GM23338 (cell line): ENCODE measurements at regions not wholly inside any gene's neighbourhood (a gene's known extent, or its start where the extent isn't known, plus 50 kb on each side); places are given as distances from the start of the nearest gene placed in this dataset.

Experiments
- ETS1 ChIP-seq: IDR thresholded peaks from 2 replicates; pipeline ENCODE4 v1.6.1; 2016; ENCODE audit warnings: antibody characterized with exemption
- POLR2AphosphoS5 ChIP-seq: IDR thresholded peaks from 2 replicates; pipeline ENCODE4 v1.6.1; 2016; ENCODE audit warnings: antibody characterized with exemption, low read depth
- REST ChIP-seq: IDR thresholded peaks from one replicate; pipeline ENCODE4 v1.6.1; 2018; ENCODE audit warnings: antibody characterized with exemption; ENCODE audit not compliant: unreplicated experiment
- STAT1 ChIP-seq: IDR thresholded peaks from one replicate; pipeline ENCODE4 v1.6.1; 2016; ENCODE audit warnings: antibody characterized with exemption; ENCODE audit not compliant: unreplicated experiment
- TF ChIP-seq, protein P1 (sequence below), 2 experiments: fragments of 200-600 bp in 1 of 2; sonication (generic) in 1 of 2; conservative IDR thresholded peaks; 2 replicates each; pipeline versions ENCODE4 v1.5.1 to v1.6.1; 2016 to 2017; ENCODE audit warnings: antibody characterized with exemption in 2 of 2, low read depth in 2 of 2, mild to moderate bottlenecking in 2 of 2, moderate library complexity in 1 of 2

DNA sequence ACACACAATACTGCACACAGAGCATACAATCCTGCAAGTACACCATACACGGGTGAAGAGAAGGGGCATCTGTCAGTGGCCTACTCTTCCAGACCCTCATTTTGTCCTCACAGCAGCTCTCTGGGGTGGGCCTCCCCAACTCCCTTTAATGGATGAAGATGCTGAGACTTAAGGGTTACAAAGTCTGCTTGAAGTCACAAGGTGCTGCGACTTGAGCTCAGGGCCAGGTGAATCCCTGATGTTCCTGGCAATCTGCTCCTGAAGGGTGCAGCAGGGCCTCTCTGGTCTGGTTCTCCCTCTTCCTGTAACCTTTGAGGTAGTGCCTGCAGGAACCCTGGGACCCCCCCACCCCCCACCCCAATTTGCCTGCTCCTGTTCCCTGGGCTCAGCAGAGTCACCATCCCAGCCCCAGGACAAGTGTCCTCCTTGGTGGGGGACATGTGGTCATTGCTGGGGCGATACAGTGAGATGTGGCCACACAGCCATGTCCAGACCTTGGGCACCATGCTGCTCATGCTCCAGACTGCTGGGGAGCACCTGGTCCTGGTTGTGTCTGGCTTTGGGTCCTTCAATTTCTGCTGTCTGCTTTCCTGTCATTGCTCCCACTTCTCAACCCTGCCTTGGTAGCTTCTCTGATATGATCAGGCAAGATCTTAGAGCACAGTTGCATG, 107.5 kb downstream of the METRNL start:
- TF ChIP-seq, protein P1, sequence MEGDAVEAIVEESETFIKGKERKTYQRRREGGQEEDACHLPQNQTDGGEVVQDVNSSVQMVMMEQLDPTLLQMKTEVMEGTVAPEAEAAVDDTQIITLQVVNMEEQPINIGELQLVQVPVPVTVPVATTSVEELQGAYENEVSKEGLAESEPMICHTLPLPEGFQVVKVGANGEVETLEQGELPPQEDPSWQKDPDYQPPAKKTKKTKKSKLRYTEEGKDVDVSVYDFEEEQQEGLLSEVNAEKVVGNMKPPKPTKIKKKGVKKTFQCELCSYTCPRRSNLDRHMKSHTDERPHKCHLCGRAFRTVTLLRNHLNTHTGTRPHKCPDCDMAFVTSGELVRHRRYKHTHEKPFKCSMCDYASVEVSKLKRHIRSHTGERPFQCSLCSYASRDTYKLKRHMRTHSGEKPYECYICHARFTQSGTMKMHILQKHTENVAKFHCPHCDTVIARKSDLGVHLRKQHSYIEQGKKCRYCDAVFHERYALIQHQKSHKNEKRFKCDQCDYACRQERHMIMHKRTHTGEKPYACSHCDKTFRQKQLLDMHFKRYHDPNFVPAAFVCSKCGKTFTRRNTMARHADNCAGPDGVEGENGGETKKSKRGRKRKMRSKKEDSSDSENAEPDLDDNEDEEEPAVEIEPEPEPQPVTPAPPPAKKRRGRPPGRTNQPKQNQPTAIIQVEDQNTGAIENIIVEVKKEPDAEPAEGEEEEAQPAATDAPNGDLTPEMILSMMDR (conservative IDR thresholded peaks at IDR 0.05; ENCODE audit: low read depth in 2 of 2), result no peak
- no peak for TF ChIP-seq ETS1
- no peak for TF ChIP-seq REST
- no peak for TF ChIP-seq POLR2AphosphoS5
- TF ChIP-seq STAT1, result no peak
